ELR (cell line): ENCODE measurements at regions not wholly inside any gene's neighbourhood (a gene's known extent, or its start where the extent isn't known, plus 50 kb on each side); places are given as distances from the start of the nearest gene placed in this dataset.

Source experiments
- DNase-seq: peaks from one replicate; pipeline ENCODE4 v3.0.0-alpha.2; 2015; ENCODE audit warnings: low read depth

- DNase-seq, result peak; percentile 58
Measured at GRCh38 chr18:67290421-67290820, 226.1 kb downstream of the DSEL start.

- DNase-seq, result no peak
Measured at GRCh38 chr18:67285583-67285982, 230.9 kb downstream of the DSEL start.

- no peak for DNase-seq
Measured at GRCh38 chr18:67282796-67283195, 233.7 kb downstream of the DSEL start.

GRCh38 chr18:67281746-67282145 lies 234.8 kb downstream of the DSEL start:
- no peak for DNase-seq

- DNase-seq, result no peak
Measured at GRCh38 chr18:67280486-67281242, 235.9 kb downstream of the DSEL start.

- no peak for DNase-seq
Measured at GRCh38 chr18:67279988-67280387, 236.5 kb downstream of the DSEL start.

- peak; percentile 19 for DNase-seq
Measured at GRCh38 chr18:67278984-67279383, 237.5 kb downstream of the DSEL start.

- no peak for DNase-seq
Measured at GRCh38 chr18:67276638-67277037, 239.9 kb downstream of the DSEL start.

GRCh38 chr18:67273288-67273687 lies 243.2 kb downstream of the DSEL start:
- DNase-seq, result no peak

- no peak for DNase-seq
Measured at GRCh38 chr18:67269206-67269605, 247.3 kb downstream of the DSEL start.

- DNase-seq, result no peak
Measured at GRCh38 chr18:67268530-67268929, 248.0 kb downstream of the DSEL start.

GRCh38 chr18:67266246-67267237 lies 250.0 kb downstream of the DSEL start:
- peak; percentile 62 for DNase-seq

- peak; percentile 86 for DNase-seq
Measured at GRCh38 chr18:67265464-67266245, 250.9 kb downstream of the DSEL start.

GRCh38 chr18:67261931-67262552 lies 254.5 kb downstream of the DSEL start:
- DNase-seq, result no peak

- peak; percentile 43 for DNase-seq
Measured at GRCh38 chr18:67260841-67261240, 255.7 kb downstream of the DSEL start.

GRCh38 chr18:67250776-67251424 lies 265.6 kb downstream of the DSEL start:
- DNase-seq, result no peak

- DNase-seq, result peak; percentile 42
Measured at GRCh38 chr18:67243799-67244587, 272.5 kb downstream of the DSEL start.

GRCh38 chr18:67242001-67242400 lies 274.5 kb downstream of the DSEL start:
- DNase-seq, result peak; percentile 42

- DNase-seq, result no peak
Measured at GRCh38 chr18:67241299-67241698, 275.2 kb downstream of the DSEL start.

- DNase-seq, result no peak
Measured at GRCh38 chr18:67239826-67240225, 276.7 kb downstream of the DSEL start.
